Panc1 (cell line): ENCODE measurements at regions not wholly inside any gene's neighbourhood (a gene's known extent, or its start where the extent isn't known, plus 50 kb on each side); places are given as distances from the start of the nearest gene placed in this dataset.

Experiments
- ATAC-seq: fragments of 200-7000 bp; cut with Tn5 transposase; 2 replicates; pipeline ENCODE4 v1.9.1; 2020; ENCODE audit warnings: mild to moderate bottlenecking, moderate library complexity
- BruUV-seq: library from RNA; stranded (reverse); fragments of 400-500 nt; replicated peaks from 2 replicates; lab custom pipeline; 2021; lab: Mats Ljungman, UMichigan
- CTCF ChIA-PET: fragments of 300-600 bp; sonication (Branson Sonifier 250); formaldehyde crosslinking; loops from one replicate; lab custom pipeline; 2022; ENCODE audit warnings: antibody characterized with exemption; lab: Charles Lee
- POLR2A ChIA-PET: fragments of 300-600 bp; sonication (Branson Sonifier 250); formaldehyde crosslinking; loops from one replicate; lab custom pipeline; 2022; ENCODE audit warnings: antibody characterized with exemption; lab: Charles Lee
- DNase-seq: peaks from one replicate; pipeline ENCODE4 v3.0.0-alpha.2; 2010; ENCODE audit warnings: low read depth, low spot score
- H3K27ac ChIP-seq: 2 replicates; pipeline ENCODE4 v1.5.1; 2011; ENCODE audit warnings: mild to moderate bottlenecking, low read length, inconsistent platforms
- H3K27me3 ChIP-seq: fragments of 200-500 bp; sonication (Bioruptor generic); 2 replicates; pipeline ENCODE4 v1.6.0; 2014; ENCODE audit warnings: low read length, inconsistent platforms; ENCODE audit not compliant: control insufficient read depth, insufficient read depth
- H3K36me3 ChIP-seq: fragments of 200-500 bp; sonication (Bioruptor generic); 2 replicates; pipeline ENCODE4 v1.5.1; 2014; ENCODE audit warnings: inconsistent platforms, mild to moderate bottlenecking, low read length, moderate library complexity; ENCODE audit not compliant: control insufficient read depth, insufficient read depth
- H3K4me1 ChIP-seq: 2 replicates; pipeline ENCODE4 v1.5.1; 2011; ENCODE audit warnings: inconsistent platforms, mild to moderate bottlenecking, low read length, moderate library complexity; ENCODE audit not compliant: control insufficient read depth, insufficient read depth
- H3K4me3 ChIP-seq, 2 experiments: 2 replicates each; pipeline ENCODE4 v1.5.1; 2011 to 2012; ENCODE audit warnings: low read depth in 2 of 2, low read length in 2 of 2, mild to moderate bottlenecking in 2 of 2, inconsistent platforms in 1 of 2, moderate library complexity in 1 of 2
- H3K9me3 ChIP-seq: fragments of 200-500 bp; sonication (Bioruptor generic); 2 replicates; pipeline ENCODE4 v1.5.1; 2014; ENCODE audit warnings: low read depth, mild to moderate bottlenecking, inconsistent platforms, low read length, moderate library complexity; ENCODE audit not compliant: control insufficient read depth, insufficient read depth
- CTCF ChIP-seq: fragments of 450-650 bp; IDR thresholded peaks from 2 replicates; pipeline ENCODE4 v1.5.1; 2017; ENCODE audit warnings: mild to moderate bottlenecking
- POLR2AphosphoS5 ChIP-seq: IDR thresholded peaks from 2 replicates; pipeline ENCODE4 v1.6.1; 2012; ENCODE audit warnings: mild to moderate bottlenecking, low read depth, low read length, moderate library complexity
- SIN3A ChIP-seq: IDR thresholded peaks from 2 replicates; pipeline ENCODE4 v1.6.1; 2012; ENCODE audit warnings: low read depth, mild to moderate bottlenecking, low read length, moderate library complexity, borderline replicate concordance; ENCODE audit not compliant: insufficient read depth
- TCF7L2 ChIP-seq: IDR thresholded peaks from 2 replicates; pipeline ENCODE4 v1.6.1; 2011; ENCODE audit warnings: mild to moderate bottlenecking, low read depth, low read length, inconsistent platforms
- in situ Hi-C: cut with HindIII; loops from 2 replicates; pipeline ENCODE4 v1.10.0; 2016; ENCODE audit warnings: low sequenced_read_pairs, low pct_unique_long_range_greater_than_20kb
- intact Hi-C: fragments of 100-400 bp; cut with micrococcal nuclease; formaldehyde crosslinking; loops from one replicate; pipeline ENCODE4 v1.10.0; 2022; ENCODE audit not compliant: unreplicated experiment
- TF ChIP-seq, protein P1 (sequence below), 2 experiments: IDR thresholded peaks; 2 replicates each; pipeline ENCODE4 v1.6.1; 2011 to 2012; ENCODE audit warnings: low read depth in 2 of 2, control low read depth in 1 of 2, low read length in 1 of 2, mild to moderate bottlenecking in 1 of 2, moderate library complexity in 1 of 2; ENCODE audit not compliant: insufficient read depth in 1 of 2

DNA sequence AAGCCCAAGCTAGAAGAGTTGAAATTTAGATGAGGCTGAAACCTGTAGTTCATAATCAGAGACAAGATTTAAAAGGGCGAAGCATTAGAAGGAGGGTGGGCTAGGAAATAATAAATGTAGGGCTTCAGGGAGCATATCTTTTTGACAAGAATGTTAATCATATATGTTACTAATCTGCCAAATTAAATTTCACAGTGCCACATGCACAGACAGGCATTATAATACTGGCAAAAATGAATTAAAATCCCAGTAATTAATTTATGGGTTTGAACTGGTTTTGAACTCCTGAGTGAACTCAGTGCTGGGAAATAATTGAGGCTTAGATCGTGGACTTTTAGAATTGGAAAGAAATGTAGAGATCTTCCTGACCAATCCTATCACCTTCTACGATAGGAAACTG, 383.5 kb upstream of the IL12A start:
- H3K4me1 ChIP-seq, result no peaks in the 10 kb centered on the region
- H3K4me3 ChIP-seq, result no peak overlapping the region
- POLR2A ChIA-PET, result no interaction called here
- H3K27me3 ChIP-seq, result no peaks in the 10 kb centered on the region
- intact Hi-C loops, result no loop called here
- no peak for DNase-seq
- H3K36me3 ChIP-seq, result no peaks in the 10 kb centered on the region
- no peak for TF ChIP-seq CTCF
- TF ChIP-seq POLR2AphosphoS5, result no peak
- no peak for TF ChIP-seq SIN3A
- no peak for TF ChIP-seq TCF7L2
- TF ChIP-seq, protein P1, sequence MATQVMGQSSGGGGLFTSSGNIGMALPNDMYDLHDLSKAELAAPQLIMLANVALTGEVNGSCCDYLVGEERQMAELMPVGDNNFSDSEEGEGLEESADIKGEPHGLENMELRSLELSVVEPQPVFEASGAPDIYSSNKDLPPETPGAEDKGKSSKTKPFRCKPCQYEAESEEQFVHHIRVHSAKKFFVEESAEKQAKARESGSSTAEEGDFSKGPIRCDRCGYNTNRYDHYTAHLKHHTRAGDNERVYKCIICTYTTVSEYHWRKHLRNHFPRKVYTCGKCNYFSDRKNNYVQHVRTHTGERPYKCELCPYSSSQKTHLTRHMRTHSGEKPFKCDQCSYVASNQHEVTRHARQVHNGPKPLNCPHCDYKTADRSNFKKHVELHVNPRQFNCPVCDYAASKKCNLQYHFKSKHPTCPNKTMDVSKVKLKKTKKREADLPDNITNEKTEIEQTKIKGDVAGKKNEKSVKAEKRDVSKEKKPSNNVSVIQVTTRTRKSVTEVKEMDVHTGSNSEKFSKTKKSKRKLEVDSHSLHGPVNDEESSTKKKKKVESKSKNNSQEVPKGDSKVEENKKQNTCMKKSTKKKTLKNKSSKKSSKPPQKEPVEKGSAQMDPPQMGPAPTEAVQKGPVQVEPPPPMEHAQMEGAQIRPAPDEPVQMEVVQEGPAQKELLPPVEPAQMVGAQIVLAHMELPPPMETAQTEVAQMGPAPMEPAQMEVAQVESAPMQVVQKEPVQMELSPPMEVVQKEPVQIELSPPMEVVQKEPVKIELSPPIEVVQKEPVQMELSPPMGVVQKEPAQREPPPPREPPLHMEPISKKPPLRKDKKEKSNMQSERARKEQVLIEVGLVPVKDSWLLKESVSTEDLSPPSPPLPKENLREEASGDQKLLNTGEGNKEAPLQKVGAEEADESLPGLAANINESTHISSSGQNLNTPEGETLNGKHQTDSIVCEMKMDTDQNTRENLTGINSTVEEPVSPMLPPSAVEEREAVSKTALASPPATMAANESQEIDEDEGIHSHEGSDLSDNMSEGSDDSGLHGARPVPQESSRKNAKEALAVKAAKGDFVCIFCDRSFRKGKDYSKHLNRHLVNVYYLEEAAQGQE (IDR thresholded peaks at IDR 0.05; ENCODE audit: insufficient read depth in 1 of 2, low read depth in 2 of 2, low read length in 1 of 2), result no peak
- no TSS peak for BruUV-seq
- in situ Hi-C loops, result no loop called here
- no peak overlapping the region for H3K27ac ChIP-seq
- ATAC-seq, result no peak
- H3K9me3 ChIP-seq, result no peaks in the 10 kb centered on the region
- CTCF ChIA-PET, result no interaction called here

DNA sequence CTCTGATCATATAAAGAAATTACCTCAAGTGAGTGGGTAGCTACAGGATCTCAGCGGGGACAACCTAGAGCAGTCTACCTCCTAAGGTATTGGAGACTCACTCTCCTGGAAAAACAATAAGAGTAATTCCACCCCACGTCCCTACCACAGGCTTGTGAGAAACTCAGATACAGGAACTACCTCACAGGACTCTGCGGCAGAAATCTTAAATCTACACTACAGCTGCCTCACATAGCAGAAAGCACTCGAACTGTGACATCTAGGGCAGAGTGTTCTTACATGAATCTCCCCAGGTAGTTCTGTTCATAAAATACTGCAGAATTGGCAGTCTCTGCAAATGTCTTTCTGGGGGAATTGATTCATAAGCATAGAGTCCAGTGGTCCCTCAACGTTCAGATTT, 382.9 kb upstream of the IL12A start:
- H3K27ac ChIP-seq, result no peak overlapping the region
- DNase-seq (no peak), ATAC-seq (no peak)
- BruUV-seq, result no TSS peak
- TF ChIP-seq SIN3A (no peak), CTCF (no peak), POLR2AphosphoS5 (no peak), TCF7L2 (no peak)
- TF ChIP-seq, protein P1 (IDR thresholded peaks at IDR 0.05; ENCODE audit: insufficient read depth in 1 of 2, low read depth in 2 of 2, low read length in 1 of 2), result no peak
- H3K27me3 ChIP-seq, result no peaks in the 10 kb centered on the region
- in situ Hi-C loops (no loop called here), intact Hi-C loops (no loop called here)
- ChIA-PET POLR2A (no interaction called here), CTCF (no interaction called here)
- no peaks in the 10 kb centered on the region for H3K9me3 ChIP-seq
- no peaks in the 10 kb centered on the region for H3K36me3 ChIP-seq
- H3K4me1 ChIP-seq, result no peaks in the 10 kb centered on the region
- no peak overlapping the region for H3K4me3 ChIP-seq
